HT1080 (cell line): ENCODE measurements at regions not wholly inside any gene's neighbourhood (a gene's known extent, or its start where the extent isn't known, plus 50 kb on each side); places are given as distances from the start of the nearest gene placed in this dataset.
A peak's percentile ranks its signal among the peaks of the same experiment; 100 is the strongest.

Experiments used
- DNase-seq: peaks from one replicate; pipeline ENCODE4 v3.0.0-alpha.2; 2015; ENCODE audit warnings: low read depth

GRCh38 chr13:53839461-53839860, 810.8 kb downstream of the OLFM4 start:
- DNase-seq = no peak

DNA sequence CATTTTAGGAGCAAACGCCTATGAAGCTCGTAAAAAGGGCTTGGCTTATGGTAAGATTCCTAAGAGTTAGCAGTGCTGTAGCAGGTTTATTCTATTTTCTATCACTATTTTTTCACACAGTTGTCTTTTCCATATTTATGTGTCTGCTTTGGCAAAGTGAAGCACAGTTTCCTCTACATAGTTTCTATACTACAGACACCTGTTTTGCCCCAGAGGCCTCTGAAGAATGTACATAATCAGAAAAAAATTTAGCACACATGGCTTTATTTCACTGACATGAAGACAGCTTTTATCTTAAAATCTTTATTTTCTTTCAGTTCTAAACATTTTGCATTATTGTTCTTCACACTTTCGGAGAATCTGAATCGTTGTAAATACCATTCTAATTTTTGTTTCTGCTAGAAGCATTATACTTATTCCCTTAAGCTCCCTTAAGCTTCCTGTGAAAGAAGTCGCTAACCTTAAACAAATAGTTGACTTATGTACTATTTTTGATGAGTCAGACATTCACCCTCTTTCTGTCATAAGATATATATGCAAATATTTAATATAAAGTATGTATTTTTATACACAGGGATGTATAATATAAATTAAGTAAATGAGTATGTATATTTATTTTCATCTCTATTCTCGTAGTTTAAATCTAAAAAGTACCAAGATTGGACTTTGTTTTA, 816.0 kb downstream of the OLFM4 start:
- DNase-seq = no peak

GRCh38 chr13:53847502-53847901, 818.9 kb downstream of the OLFM4 start:
- no peak for DNase-seq

DNA sequence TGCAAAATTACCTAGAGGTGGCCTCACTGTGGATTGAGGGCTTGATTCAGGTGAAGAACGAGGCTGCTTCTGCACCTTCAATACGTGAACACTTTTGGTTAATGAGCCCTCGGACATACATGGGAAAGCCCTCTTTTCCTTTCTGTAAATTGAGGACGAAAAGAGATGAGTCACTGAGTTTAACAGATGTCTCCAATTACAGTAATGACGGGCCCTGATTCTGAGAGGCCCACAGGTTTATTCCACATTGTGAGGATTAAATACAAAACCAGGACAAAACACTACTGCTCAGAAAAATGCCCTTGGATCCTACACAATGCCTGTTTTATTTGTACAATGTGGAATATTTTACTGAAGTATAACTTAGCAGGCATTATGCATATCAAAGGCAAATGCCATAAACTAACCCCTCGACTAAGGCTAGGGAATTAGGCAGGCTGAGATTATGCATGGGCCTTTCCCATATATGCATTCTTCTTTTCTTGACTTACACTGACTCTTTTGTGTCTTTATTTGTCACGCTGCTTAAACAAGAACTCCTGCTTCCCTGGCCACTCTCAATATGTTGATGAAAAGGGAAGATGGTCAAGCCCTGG, 819.9 kb downstream of the OLFM4 start:
- peak; percentile 41 for DNase-seq

DNA sequence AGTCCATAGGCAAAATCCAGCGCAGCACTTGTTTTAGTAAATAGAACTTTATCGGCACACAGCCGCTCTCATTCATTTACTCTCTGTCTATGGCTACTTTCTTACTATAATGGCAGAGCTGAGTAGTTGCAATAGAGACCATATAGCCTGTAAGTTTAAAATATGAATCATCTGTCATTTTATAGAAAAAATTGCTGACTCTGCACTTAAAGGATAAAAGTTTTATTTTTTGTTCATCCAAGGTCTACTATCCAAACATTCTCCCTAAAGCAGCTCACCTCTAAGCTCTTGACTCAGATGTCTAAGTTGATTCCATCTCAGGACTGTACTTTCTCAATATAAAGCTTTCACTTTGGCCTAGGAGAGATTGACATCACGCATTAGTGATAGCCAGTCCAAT, 825.7 kb downstream of the OLFM4 start:
- DNase-seq = no peak

DNA sequence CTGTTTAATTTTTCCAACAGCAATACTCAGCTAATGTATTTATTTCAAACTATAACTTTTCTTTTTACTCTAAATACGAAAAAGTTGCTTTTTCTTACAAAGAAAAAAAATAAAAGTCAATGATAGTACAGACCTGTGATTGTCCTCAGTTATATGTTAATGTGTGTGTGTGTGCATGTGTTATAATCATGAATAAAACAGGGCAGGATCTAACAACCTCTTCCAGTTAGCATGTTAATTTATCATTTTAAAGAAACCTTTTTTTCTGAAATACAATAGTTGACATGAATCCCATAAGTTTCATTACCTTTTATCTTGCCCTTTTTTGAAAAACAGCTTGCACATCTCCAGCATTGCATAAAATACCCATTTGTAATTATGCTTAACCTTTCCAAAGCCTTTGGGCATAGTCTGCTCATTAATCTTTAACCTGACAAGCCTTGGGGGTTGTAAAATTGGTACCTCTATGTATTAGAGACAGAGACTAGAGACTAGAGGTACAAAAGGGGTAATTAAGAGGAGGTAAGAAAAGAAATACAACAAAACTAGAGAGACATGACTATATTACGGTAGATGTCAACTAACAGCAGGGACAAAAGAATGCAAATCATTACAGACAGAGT, 828.1 kb downstream of the OLFM4 start:
- no peak for DNase-seq

DNA sequence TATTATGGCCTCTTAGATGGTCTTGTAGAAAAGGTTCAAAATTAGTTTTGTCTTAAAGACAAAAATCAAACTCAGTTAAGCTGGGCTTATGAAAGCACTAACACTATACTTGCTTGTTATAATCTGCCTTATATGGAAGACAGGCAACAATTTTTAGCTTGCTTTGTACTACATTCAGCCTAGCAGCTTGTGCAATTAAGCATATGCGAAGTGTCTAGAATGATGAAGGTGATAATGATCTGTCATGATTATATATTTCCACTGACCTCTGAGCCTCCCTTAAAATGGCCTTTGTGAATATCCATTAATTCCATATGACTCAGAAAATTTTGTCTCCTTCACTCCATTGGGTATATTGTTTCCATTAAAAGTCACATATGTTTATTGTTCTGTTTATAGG, 834.9 kb downstream of the OLFM4 start:
- DNase-seq = no peak

DNA sequence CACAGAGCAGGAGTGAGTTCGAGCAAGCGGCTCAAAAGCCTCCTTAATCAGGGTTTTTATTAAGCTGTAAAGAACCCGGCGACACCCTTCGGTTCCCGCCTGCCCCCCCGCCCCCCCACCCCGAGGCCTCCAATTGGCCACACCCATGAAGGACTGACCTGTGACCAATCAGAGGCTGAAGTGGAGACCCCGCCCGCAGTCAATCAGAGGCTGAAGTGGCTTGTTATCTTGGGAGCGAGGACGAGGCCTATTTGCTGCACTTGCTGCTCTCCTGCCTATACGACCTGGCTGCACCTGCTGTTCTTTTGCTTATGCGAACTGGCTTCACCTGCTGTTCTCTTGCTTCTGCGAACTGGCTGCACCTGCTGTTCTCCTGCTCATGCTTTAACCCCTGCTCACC, 844.9 kb downstream of the OLFM4 start:
- no peak for DNase-seq

- DNase-seq = no peak
These were observed 850.2 kb downstream of the OLFM4 start for GRCh38 chr13:53878861-53879260.

DNA sequence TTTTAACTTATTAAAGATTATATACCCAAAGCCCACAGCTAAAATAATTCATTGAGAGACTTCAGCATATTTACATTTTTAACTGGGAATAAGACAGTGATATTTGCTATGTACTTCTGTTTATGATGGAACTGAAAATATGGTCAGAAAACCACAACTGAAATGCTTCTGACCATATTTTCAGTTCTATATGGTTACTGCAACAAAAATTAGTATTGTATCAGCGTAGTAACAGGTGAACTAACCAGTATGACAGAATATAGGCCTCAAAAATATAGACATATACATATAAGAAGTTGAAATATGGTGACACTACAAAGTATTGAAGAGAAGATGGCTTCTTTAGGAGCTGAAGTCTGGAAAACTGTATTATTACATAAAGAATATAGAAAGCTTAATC, 857.4 kb downstream of the OLFM4 start:
- no peak for DNase-seq

- no peak for DNase-seq
These were observed 862.1 kb downstream of the OLFM4 start for GRCh38 chr13:53890696-53891095.

DNA sequence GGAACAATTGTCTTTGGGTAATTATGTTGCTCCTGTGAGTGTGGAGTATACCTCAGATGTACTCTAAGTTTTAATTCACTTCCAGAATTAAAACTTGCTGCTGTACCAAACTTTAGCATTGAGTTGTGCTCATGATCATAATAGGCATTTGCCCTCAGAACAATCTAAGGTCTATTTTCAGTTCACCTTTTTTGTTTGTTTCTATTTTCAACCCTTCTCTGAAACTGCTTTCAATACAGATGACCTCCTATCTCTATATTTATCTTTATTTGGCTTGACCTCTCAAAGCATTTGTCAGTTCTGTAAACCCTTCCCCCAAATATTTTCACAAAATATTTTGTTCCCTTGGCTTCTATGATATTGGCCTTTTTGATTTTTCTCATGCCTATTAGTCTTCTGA, 873.0 kb downstream of the OLFM4 start:
- no peak for DNase-seq

- no peak for DNase-seq
These were observed 879.3 kb downstream of the OLFM4 start for GRCh38 chr13:53907891-53908290.

DNA sequence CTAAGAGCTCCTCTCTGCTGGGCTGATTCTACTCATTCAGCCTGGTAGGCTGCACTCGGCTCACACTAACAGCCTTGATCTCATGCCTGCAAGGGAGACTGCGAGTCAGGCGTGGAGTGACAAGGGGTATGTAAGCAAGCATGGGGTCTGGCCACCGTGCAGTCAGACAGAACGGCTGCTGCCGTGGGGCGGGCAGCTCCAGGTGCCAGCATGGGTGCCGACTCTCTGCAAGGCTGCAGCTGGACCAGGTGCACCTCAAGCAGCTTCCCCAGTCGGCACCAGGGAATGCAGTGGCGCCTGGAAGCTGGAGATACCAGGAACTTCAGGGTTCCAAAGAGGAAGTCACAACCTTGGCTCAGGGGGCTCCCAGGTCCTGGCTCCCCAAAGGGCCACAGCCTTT, 892.3 kb downstream of the OLFM4 start:
- DNase-seq = no peak

- no peak for DNase-seq
These were observed 892.9 kb downstream of the OLFM4 start for GRCh38 chr13:53921473-53921872.

GRCh38 chr13:53941588-53942190, 913.1 kb downstream of the OLFM4 start:
- DNase-seq = no peak

DNA sequence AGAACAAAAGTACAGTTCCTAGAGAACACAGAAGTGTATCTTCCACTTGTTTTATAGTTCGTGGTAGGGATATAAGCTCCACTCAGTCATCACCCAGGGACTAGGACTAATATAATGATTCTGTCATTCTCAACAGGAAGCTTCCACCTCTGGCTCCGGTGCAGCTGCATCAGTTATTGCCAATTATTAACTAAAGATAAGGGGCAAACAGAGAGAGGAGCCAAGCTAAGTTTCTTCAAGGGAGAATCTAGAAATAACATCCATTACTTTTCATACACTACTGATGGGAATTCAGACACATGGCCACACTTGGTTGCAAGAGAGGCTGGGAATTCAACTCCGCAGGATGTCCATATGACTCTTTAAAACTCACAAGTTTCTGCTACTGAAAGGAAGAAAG, 917.9 kb downstream of the OLFM4 start:
- no peak for DNase-seq

- no peak for DNase-seq
These were observed 924.6 kb downstream of the OLFM4 start for GRCh38 chr13:53953183-53953582.
